ENCODE measurements at regions not wholly inside any gene's neighbourhood (a gene's known extent, or its start where the extent isn't known, plus 50 kb on each side); places are given as distances from the start of the nearest gene placed in this dataset.

DNA sequence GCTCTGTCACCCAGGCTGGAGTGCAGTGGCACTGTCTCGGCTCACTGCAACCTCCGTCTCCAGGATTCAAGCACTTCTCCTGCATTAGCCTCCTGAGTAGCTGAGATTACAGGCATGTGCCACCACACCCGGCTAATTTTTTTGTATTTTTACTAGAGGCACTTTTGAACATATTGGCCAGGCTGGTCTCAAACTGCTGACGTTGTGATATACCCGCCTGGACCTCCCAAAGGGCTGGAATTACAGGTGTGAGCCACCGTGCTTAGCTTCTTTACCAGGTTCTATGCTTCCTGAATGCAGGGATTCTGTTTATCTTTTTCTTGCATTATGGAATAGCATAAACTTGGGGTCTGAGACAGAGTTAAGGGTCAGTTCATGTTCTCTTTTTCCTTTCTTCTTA, 317.9 kb upstream of the RBFOX1 start:
- DNase-seq (ENCODE audit: low read depth): no peak

GRCh38 chr16:7013990-7014389, 318.7 kb upstream of the RBFOX1 start:
- no peak for DNase-seq (ENCODE audit: low read depth)

GRCh38 chr16:7004266-7004665, 328.4 kb upstream of the RBFOX1 start:
- no peak for DNase-seq (ENCODE audit: low read depth)

DNA sequence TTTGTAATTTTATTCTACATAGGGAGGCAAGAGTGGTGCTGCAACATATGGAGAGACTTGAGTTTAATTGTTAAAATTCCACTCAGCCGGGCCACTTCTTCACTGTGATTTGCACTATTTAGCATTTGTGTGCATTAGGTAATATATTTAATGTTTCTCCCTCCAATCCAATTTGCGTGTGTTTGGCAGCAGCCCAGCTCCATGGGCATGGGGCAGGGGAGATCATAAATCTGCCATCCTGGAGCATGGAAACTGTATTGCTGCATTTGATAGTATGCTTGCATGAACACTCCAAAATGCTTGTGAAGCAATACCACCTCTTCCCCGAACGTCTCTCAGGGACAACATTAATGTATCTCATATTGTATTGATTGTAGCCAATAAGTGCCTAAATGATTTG, 339.1 kb upstream of the RBFOX1 start:
- no peak for DNase-seq (ENCODE audit: low read depth)

- DNase-seq (ENCODE audit: low read depth): no peak
These were observed 343.8 kb upstream of the RBFOX1 start for GRCh38 chr16:6988846-6989245.

- no peak for DNase-seq (ENCODE audit: low read depth)
These were observed 354.7 kb upstream of the RBFOX1 start for GRCh38 chr16:6977916-6978315.

DNA sequence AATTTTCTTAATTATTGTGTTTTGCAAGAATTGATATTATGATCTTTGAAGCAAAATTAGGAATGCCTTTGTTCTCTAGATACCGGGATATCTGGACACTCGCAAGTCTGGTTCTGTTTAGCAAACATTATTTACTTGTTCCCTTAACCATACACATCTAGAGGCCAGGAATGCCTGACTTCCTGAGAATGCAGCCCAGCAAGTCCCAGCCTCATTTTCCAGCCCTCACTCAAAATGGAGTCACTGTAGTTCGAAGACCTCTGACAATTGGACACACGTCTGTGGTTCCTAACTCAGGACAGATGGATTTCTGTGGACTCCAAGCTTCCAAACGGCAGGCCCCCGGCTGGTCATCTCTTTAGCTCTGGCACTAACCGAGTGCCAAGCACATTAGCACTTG, 355.4 kb upstream of the RBFOX1 start:
- no peak for DNase-seq (ENCODE audit: low read depth)

DNA sequence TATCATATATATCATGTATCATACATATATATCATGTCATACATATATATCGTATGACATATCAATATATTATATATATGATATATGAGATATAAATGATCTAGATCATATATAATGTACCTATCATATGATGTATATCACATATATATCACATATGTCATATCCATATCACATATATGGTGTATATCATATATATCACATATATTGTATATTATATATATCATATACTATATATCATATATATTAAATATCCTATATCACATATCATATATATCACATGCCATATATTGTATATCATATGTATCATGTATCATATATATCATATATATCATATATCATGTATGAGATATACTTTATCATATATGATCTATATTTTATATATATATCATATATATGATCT, 355.9 kb upstream of the RBFOX1 start:
- no peak for DNase-seq (ENCODE audit: low read depth)

DNA sequence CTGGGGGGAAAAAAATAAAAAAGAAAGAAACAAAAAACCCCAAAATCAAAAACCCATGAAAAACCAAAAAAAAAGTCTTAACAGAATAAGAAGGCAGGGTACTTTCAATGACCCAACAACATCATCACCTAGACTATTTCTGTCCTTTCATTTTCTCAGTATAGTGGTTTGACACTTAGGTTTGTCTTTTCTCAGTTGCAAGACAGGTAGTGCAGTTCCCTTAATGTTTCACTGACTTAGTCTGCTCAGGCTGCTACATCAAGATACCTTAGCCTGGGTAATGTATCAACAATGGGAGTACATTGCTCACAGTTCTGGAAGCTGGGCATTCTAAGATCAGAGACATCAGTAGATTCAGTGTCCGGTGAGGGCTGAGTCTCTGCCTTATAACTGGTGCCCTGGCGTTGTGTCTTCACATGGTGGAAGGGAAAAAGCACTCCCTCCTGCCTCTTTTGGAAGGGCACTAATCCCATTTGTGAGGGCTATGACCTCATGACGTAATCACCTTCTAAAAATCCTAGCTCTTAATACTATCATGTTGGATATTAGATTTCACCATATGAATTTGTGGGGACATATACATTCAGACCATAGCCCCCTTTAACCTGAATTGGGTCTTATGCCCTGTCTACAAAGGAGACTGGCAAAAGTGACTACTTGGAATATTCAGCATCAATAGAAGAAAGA, 362.3 kb upstream of the RBFOX1 start:
- no peak for DNase-seq (ENCODE audit: low read depth)

DNA sequence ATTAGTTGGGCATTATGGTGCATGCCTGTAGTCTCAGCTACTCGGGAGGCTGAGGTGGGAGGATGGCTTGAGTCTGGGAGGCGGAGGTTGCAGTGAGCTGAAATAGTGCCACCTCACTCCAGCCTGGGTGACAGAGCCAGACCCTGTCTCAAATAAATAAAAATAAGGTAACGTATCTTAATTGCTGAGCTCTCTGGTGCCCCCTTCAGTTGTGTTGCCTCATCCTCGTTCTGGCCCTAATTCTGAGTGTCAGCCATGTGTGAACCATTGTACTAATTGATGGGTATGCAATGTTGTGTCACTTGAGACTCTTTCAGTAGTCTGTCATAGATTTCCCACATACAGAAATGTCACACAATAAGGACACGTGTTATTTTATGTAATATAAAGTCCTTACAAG, 363.1 kb upstream of the RBFOX1 start:
- DNase-seq (ENCODE audit: low read depth): no peak

- no peak for DNase-seq (ENCODE audit: low read depth)
These were observed 364.8 kb upstream of the RBFOX1 start for GRCh38 chr16:6967796-6968320.

DNA sequence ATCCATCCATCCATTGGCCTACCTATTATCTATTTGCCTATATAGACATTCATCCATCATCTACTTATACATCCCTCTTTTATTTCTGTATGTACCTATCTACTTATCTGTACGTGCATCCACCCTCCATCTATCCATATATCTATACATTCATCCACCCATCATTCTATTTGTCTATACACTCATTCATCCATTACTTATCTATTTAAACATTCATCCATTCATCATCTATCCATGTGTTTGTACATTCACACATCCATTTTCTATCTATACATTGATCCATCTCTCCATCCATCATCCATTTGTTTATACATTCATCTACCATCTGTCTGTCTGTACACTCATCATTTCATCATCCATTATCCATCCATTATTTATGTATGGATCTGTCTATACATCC, 365.7 kb upstream of the RBFOX1 start:
- no peak for DNase-seq (ENCODE audit: low read depth)

DNA sequence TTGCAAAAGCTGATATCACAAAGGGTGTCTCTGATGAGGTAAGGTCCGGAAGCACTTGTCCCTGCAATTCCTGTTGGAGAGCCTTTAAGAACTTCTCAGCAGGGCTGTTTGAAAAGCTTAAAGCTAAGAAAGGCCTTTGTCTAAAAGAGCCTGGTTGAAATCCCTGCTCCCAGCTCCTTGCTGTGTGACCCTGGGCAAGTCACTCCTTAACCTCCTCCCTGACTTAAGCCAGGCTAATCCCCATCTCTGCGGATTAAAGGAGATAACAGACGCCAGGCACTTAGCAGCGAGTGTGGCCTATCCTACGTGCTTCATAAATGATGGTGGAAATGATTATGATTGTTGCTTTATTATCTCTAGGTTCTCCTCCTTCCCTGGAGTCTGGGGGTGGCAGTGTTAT, 368.0 kb upstream of the RBFOX1 start:
- DNase-seq (ENCODE audit: low read depth): no peak

DNA sequence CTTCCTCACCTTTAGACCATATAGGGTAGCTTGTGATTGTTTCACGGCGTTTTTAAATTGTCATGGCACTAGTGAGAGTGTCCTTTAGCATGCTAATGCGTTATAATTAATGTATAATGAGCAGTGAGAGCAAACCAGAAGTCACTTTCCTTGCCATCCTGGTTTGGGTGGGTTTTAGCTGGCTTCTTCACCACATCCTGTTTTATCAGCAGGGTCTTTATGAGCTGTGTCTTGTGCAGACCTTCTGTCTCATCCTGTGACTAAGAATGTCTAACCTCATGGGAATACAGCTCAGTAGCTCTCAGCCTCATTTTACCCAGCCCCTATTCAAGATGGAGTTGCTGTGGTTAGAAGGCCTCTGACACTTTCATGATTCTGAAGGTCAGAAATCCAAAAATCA, 370.9 kb upstream of the RBFOX1 start:
- DNase-seq (ENCODE audit: low read depth): no peak

DNA sequence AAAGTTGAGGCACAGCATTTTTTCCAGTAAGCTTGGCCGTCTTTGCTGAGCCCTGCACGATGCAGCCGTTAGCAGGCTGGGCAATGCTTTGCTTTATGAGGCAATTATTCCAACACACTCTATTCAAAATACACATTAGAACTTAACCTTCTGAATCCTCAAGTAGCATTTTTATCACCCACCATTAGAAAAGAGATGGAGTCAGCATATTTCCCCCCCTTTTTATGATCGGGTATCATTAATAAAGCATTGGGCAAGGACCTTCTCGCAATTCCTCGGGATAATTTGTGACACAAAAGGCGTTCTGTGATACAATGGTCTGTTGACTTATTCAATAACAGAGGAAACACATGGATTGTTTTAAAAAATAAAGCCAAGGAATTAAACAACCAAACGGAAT, 374.5 kb upstream of the RBFOX1 start:
- DNase-seq (ENCODE audit: low read depth): no peak

DNA sequence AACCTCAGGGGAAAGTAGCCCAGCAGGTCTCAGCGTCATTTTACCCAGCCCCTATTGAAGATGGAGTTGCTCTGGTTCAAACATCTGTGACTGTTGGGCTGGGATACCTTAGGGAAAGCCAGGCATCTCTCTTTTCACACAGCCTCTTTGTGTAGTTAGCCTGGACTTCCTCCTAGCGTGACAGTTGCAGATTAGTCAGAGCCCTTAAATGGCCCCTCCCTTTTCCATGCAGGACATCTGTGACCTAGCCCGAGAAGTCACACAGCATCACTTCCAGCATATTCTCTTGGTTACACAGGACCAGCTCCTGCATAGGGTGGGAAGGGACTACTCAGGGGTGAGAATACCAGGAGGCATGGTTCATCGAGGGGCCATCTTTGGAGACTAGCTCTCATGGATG, 375.0 kb upstream of the RBFOX1 start:
- DNase-seq (ENCODE audit: low read depth): no peak

GRCh38 chr16:6956511-6956910, 376.1 kb upstream of the RBFOX1 start:
- no peak for DNase-seq (ENCODE audit: low read depth)

DNA sequence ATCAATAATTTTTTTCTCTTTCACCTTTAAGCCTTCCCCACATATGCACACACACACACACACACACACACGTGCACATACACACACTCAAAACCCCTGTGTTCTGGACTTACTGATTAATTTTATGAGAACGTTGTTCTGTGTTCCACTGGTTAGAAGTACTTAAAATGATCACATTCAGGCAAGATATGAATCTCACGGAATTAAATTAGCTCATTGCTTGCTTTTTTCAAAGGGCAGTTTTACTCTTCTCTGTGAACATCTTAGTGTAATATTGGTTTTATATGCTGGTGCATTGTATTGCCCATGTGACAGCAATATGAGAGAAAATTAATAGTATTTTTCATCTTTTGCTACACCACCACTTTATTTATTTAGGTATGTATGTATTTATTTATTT, 377.3 kb upstream of the RBFOX1 start:
- DNase-seq (ENCODE audit: low read depth): no peak

- no peak for DNase-seq (ENCODE audit: low read depth)
These were observed 383.4 kb upstream of the RBFOX1 start for GRCh38 chr16:6949240-6949639.

DNA sequence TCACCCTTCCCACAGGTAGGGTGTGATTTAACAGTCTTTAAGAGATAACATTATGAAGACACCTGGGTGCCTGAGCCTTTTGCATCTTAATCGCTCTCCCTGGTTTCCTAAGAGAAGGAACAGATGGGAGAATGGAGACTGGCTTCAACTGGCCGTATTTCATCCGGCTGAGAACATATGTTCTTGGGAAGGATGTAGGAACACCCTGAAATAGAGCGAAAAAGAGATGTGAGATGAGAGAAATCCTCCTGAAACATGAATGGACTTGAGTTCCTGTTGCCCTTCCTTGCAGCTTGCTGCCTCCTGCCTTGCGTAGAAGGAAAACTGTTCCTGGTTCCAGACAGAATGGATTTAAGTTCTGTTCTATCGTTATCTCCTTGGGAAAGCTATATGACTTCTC, 385.4 kb upstream of the RBFOX1 start:
- no peak for DNase-seq (ENCODE audit: low read depth)

DNA sequence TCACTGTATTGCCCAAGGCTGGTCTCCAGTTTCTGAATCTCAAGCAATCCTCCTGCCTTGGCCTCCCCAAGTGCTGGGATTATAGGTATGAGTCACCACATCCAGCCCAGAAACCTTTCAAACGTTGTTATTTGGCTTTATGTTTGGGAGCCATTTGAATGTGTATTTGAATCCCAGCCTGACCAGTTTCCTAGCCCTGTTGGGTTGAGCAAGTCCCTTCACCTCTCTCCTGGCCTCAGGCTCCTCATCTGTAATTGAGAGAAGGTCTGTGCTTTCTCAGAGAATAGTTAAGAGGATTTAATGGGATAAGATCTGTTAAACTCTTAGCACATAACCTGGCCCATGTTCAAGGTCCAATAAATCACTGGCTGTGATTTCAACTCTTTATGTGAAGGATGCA, 385.8 kb upstream of the RBFOX1 start:
- no peak for DNase-seq (ENCODE audit: low read depth)

- no peak for DNase-seq (ENCODE audit: low read depth)
These were observed 386.5 kb upstream of the RBFOX1 start for GRCh38 chr16:6946106-6946505.

DNA sequence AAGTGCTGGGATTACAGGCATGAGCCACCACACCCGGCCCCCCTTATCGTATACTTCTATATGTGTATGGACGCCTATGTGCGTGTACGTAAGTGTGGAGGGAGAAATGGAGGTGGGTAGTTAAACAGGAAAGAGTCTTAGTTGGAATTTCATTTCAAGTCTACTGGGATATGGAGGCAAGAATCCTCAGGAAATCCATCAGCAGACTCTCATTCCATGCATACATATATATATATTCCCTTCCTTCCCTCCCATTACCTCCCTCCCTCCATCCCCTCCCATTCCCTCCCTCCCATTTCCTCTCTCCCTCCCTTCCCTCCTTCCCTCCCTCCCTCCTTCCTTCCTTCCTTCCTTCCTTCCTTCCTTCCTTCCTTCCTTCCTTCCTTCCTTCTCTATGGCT, 391.7 kb upstream of the RBFOX1 start:
- DNase-seq (ENCODE audit: low read depth): no peak

- no peak for DNase-seq (ENCODE audit: low read depth)
These were observed 395.0 kb upstream of the RBFOX1 start for GRCh38 chr16:6937641-6938040.
